ENCODE measurements at regions not wholly inside any gene's neighbourhood (a gene's known extent, or its start where the extent isn't known, plus 50 kb on each side); places are given as distances from the start of the nearest gene placed in this dataset.

DNA sequence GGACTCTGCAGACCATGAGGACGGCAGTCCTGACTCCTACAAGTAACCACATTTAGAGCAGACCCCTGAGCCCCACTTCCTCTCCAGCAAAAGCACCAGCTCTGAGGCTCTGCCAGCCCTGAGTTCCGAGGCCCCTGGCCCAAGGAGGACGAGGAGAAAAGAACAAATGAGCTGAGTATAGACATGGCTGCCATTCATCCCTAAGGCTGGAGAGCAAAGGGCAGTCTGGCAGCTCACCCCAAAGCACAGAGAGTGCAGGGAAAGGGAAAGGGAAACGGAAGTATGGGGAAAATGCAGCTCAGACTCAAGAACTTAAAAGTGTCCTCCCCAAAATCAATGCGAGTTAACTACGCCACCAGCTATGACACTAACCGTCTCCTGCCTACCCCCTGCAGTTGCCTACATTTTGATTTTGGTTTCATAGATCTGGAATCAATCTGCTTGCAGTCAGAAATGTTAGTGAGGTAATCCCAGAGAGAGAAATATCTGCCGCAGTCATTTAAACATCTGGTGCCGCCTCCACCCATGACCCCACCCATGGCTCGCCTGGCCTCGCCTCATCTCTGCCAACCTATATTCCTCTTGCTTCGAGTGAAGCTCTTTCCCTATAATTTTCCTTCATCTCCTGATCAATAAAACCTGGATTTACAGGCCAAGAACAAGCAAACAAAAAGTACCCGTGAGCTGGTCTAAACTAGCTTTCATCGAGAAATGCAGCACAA, 49.6 kb upstream of the AFDN start:
- ATAC-seq = no peak
- H3K4me1 ChIP-seq = no peaks in the 10 kb centered on the region
- no peaks in the 10 kb centered on the region for H3K27me3 ChIP-seq
- H3K4me3 ChIP-seq = no peak overlapping the region
- H3K27ac ChIP-seq = no peak overlapping the region
- H3K36me3 ChIP-seq = no peaks in the 10 kb centered on the region
- intact Hi-C loops (cut with DNase I) = no loop called here
- TF ChIP-seq, protein P1, sequence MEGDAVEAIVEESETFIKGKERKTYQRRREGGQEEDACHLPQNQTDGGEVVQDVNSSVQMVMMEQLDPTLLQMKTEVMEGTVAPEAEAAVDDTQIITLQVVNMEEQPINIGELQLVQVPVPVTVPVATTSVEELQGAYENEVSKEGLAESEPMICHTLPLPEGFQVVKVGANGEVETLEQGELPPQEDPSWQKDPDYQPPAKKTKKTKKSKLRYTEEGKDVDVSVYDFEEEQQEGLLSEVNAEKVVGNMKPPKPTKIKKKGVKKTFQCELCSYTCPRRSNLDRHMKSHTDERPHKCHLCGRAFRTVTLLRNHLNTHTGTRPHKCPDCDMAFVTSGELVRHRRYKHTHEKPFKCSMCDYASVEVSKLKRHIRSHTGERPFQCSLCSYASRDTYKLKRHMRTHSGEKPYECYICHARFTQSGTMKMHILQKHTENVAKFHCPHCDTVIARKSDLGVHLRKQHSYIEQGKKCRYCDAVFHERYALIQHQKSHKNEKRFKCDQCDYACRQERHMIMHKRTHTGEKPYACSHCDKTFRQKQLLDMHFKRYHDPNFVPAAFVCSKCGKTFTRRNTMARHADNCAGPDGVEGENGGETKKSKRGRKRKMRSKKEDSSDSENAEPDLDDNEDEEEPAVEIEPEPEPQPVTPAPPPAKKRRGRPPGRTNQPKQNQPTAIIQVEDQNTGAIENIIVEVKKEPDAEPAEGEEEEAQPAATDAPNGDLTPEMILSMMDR (IDR thresholded peaks at IDR 0.05) = no peak
- no peaks in the 10 kb centered on the region for H3K9me3 ChIP-seq
- DNase-seq = no peak

Data from left lung (tissue), 4 donors.